Heart right ventricle (tissue), 16 donors: ENCODE measurements at regions not wholly inside any gene's neighbourhood (a gene's known extent, or its start where the extent isn't known, plus 50 kb on each side); places are given as distances from the start of the nearest gene placed in this dataset.
A peak's percentile ranks its signal among the peaks of the same experiment; 100 is the strongest.

Experiments used
- ATAC-seq, 8 donors: fragments of 200-7000 bp; cut with Tn5 transposase; one replicate each; pipeline ENCODE4 v1.9.1; 2020; ENCODE audit warnings: mild to moderate bottlenecking in 8 of 8, moderate library complexity in 8 of 8, moderate number of reproducible peaks in 1 of 8
- DNase-seq, 2 donors: peaks; one replicate each; pipeline ENCODE4 v3.0.0-alpha.2; 2020
- H3K27ac ChIP-seq, 10 donors: fragments of 200-600 bp; sonication (generic) in 2 of 10; one replicate each; pipeline versions ENCODE4 v1.5.0 to v1.8.0; 2020 to 2022; ENCODE audit warnings: mild to moderate bottlenecking in 3 of 10
- H3K27me3 ChIP-seq, 7 donors: fragments of 200-600 bp; one replicate each; pipeline ENCODE4 v1.8.0; 2021 to 2022; ENCODE audit warnings: mild to moderate bottlenecking in 2 of 7
- H3K36me3 ChIP-seq, 9 donors: fragments of 200-600 bp; sonication (generic) in 1 of 9; one replicate each; pipeline versions ENCODE4 v1.5.0 to v1.8.0; 2020 to 2022; ENCODE audit warnings: mild to moderate bottlenecking in 2 of 9
- H3K4me1 ChIP-seq, 9 donors: fragments of 200-600 bp; sonication (generic) in 1 of 9; one replicate each; pipeline versions ENCODE4 v1.5.0 to v1.8.0; 2020 to 2022; ENCODE audit warnings: mild to moderate bottlenecking in 4 of 9
- H3K4me3 ChIP-seq, 10 donors: fragments of 200-600 bp; sonication (generic) in 2 of 10; one replicate each; pipeline versions ENCODE4 v1.5.0 to v1.8.0; 2020 to 2022; ENCODE audit warnings: mild to moderate bottlenecking in 7 of 10, moderate library complexity in 2 of 10
- H3K9me3 ChIP-seq, 11 donors: fragments of 200-600 bp in 10 of 11; sonication (generic) in 2 of 11; one replicate each; pipeline versions ENCODE4 v1.5.0 to v1.8.0; 2013 to 2022; ENCODE audit warnings: mild to moderate bottlenecking in 2 of 11, control low read depth in 1 of 11, moderate library complexity in 1 of 11
- WGBS, 2 donors: extraction: QIAGEN DNeasy Blood & Tissue Kit; methylation state at CpG; one replicate each; pipeline ENCODE4 v1.1.7; 2013; ENCODE audit warnings: inconsistent platforms in 1 of 2; 5-methylcytosine and 5-hydroxymethylcytosine counted together
- intact Hi-C, 10 donors: fragments of 100-400 bp; cut with DNase I; formaldehyde crosslinking; loops; one replicate each; pipeline versions ENCODE4 v1.11.1 to v1.14.2; 2022
- TF ChIP-seq, protein P1 (sequence below), 9 donors: fragments of 200-600 bp; sonication (generic) in 2 of 9; IDR thresholded peaks; one replicate each; pipeline versions ENCODE4 v1.5.0 to v1.8.0; 2021 to 2022; ENCODE audit warnings: antibody characterized with exemption in 9 of 9, mild to moderate bottlenecking in 5 of 9, moderate library complexity in 1 of 9
- donor health status: Arrhythmogenic right ventricular cardiomyopathy.
- donor health status: ischemic (EF 13 %, LVEDD 7.1; RV severe dilation, severe dysfunction).
- donor health status: healthy with polysubstance abuse.
- donor health status: DM: no; HTN: yes; CAD: no.
- donor health status: DM: no; HTN: no; CAD: no.
- donor health status: ischemic (EF 25% LVEDD 6.9; RV normal size, moderate dysfunction).
- donor health status: ischemic (EF 25% LVEDD 5.7; RV mildly dilated, moderate dysfunction).
- donor health status: healthy.
- donor health status: DM: yes; HTN: yes; CAD: no.
- donor health status: Ischemic cardiomyopathy.
- donor health status: ischemic (EF 35%, LVEDD 5.7; RV mildly dilated, moderate dysfunction).
- donor health status: nonischemic (EF 11% LVEDD 7.7; RV severe dilation, severe dysfunction).
- donor health status: DM: yes; HTN: yes; CAD: no.
- donor health status: PGD.
- donor health status: ischemic (EF 29% LVEDD 5.4; RV normal size, mild dysfunction).
- donor health status: nonischemic (EF 23%, LVEDD 6.1; RV moderate dilation, normal function).

DNA sequence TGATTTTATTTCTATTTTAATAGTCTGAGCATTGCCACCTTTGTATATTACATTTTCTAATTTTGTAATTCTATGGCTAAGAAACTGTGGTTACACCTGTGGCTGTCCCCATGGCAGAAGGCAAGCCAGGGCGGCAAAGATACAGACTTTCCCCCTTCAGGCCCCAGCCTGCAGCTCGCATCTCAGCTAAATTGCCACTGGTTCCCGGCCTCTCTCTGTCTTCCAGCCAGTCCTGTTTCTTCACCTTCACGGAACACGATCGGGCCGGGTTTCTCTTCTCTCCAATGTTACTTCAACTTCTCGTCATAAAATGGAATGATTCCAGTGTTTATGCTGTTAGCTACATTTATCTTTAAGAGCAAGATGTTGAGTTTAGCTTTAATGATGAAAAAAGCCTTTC lies 124.5 kb upstream of the ZNF507 start:
- TF ChIP-seq, protein P1, sequence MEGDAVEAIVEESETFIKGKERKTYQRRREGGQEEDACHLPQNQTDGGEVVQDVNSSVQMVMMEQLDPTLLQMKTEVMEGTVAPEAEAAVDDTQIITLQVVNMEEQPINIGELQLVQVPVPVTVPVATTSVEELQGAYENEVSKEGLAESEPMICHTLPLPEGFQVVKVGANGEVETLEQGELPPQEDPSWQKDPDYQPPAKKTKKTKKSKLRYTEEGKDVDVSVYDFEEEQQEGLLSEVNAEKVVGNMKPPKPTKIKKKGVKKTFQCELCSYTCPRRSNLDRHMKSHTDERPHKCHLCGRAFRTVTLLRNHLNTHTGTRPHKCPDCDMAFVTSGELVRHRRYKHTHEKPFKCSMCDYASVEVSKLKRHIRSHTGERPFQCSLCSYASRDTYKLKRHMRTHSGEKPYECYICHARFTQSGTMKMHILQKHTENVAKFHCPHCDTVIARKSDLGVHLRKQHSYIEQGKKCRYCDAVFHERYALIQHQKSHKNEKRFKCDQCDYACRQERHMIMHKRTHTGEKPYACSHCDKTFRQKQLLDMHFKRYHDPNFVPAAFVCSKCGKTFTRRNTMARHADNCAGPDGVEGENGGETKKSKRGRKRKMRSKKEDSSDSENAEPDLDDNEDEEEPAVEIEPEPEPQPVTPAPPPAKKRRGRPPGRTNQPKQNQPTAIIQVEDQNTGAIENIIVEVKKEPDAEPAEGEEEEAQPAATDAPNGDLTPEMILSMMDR (IDR thresholded peaks at IDR 0.05), result no peak
- no peak overlapping the region for H3K4me3 ChIP-seq
- no peak overlapping the region for H3K27ac ChIP-seq
- H3K36me3 ChIP-seq, result no peaks in the 10 kb centered on the region
- peaks cover 0 to 11% (median 5%) of the 10 kb centered on the region in 9 donors for H3K4me1 ChIP-seq
- 85 to 89% methylated on average over 8 of the region's 8 CpGs for WGBS, 2 donors
- intact Hi-C loops, result loop anchor here in 9 of 10 donors (5.0 to 10.0 kb wide), 12 partner anchors 176 to 1554 kb away; no protein-coding TSS in a partner anchor
- no peak for DNase-seq
- peaks cover 0 to 46% (median 39%) of the 10 kb centered on the region in 7 donors for H3K27me3 ChIP-seq
- H3K9me3 ChIP-seq, result no peaks in the 10 kb centered on the region
- ATAC-seq, result no peak

DNA sequence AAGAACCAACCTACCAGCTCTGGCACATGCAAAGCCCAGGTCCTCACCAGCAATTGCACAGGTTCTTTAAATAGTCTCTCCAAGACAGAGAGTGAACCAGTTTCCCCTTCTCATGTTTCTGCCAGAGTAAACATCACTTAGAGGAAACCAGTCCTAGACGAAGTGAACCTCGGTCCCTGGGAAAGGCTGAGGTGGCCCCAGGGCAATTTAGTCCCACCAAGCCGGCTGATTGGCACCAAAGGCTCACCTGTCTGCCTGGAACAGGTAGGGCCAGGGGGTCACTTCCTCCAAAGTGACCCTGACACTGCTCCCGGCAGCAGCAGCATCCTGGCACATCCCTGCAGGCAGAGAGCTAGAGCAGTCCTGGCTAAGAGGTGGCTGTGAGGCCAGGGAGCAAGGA lies 122.9 kb upstream of the ZNF507 start:
- Histone ChIP-seq H3K27ac (no peak overlapping the region), H3K4me1 (peaks cover 0 to 11% (median 5%) of the 10 kb centered on the region in 9 donors), H3K4me3 (no peak overlapping the region), H3K27me3 (peaks cover 0 to 57% (median 48%) of the 10 kb centered on the region in 7 donors), H3K9me3 (no peaks in the 10 kb centered on the region), H3K36me3 (no peaks in the 10 kb centered on the region)
- 43 to 48% methylated on average over 4 of the region's 4 CpGs for WGBS, 2 donors
- DNase-seq (no peak), ATAC-seq (no peak)
- intact Hi-C loops, result loop anchor here in 9 of 10 donors (5.0 to 10.0 kb wide), 12 partner anchors 178 to 1555 kb away; no protein-coding TSS in a partner anchor
- TF ChIP-seq, protein P1 (IDR thresholded peaks at IDR 0.05), result no peak

DNA sequence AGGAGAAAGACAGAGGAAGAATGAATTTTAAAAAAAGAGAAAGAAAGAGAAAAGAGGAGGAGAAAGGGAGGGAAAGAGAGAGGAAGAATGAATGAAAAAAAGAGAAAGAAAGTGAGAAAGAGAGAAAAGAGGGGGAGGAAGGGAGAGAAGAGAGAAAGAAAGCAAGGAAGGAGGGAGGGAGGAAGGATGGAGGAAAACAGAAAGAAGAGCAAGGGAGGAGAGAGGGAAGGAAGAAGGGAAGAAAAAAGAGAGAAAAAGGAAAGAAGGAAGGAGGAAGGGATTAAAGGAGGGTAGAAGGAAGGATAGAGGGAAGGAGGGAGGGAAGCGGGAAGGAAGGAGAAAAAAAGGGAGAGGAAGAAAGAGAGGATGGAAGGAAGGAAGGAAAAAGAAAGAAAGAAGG lies 122.3 kb upstream of the ZNF507 start:
- no peak for ATAC-seq
- Histone ChIP-seq H3K27me3 (peaks cover 0 to 59% (median 52%) of the 10 kb centered on the region in 7 donors), H3K27ac (no peak overlapping the region), H3K36me3 (no peaks in the 10 kb centered on the region), H3K4me1 (peaks cover 0 to 11% (median 5%) of the 10 kb centered on the region in 9 donors), H3K9me3 (no peaks in the 10 kb centered on the region), H3K4me3 (no peak overlapping the region)
- intact Hi-C loops, result loop anchor here in 9 of 10 donors (5.0 to 10.0 kb wide), 12 partner anchors 178 to 1556 kb away; no protein-coding TSS in a partner anchor
- TF ChIP-seq, protein P1 (IDR thresholded peaks at IDR 0.05), result no peak
- DNase-seq, result no peak
- 62 to 75% methylated on average over 1 of the region's 1 CpG for WGBS, 2 donors

DNA sequence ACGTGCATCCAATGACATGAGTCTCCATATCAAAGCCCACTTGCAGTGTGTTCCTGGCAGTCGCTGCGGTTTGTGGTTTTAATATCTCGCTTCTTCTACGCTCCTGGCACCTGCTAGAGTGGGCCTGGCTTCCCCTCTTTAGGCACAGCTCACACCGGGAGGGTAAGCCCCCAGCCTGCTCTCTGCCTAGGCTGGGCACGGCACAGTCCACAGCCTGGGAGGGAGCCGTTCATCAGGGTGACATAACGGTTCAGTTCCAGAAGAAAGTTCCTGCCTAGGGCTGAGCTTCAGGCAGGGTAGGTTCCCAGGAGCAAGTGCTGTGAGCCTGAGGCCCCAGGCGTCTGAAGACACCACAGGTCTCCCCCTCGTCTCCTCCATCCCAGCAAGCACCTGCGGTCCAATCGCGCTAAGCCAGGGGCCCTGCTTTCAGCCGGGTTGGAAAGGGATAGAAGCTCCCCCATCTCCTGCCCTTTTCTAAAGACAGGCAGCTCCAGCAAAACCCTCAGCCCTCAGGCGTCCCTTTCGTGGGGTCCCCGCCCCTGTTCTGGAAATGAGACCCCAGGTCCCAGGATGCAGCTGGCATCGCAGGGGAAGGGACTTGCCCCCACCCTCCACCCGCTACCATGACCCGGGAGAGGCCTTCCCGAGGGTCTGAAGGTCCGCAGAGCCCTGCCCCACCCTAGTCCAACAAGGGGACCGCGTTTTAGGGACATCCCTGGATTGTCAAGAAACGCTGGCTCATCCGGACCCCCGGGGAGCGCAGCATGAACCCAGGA lies 121.6 kb upstream of the ZNF507 start:
- Histone ChIP-seq H3K9me3 (no peaks in the 10 kb centered on the region), H3K27ac (no peak overlapping the region), H3K36me3 (no peaks in the 10 kb centered on the region), H3K4me1 (peaks cover 0 to 11% (median 5%) of the 10 kb centered on the region in 9 donors), H3K4me3 (peak overlapping the region in 6 of 10 donors; percentile 21 to 48 (median 35)), H3K27me3 (peaks cover 0 to 64% (median 56%) of the 10 kb centered on the region in 7 donors)
- TF ChIP-seq, protein P1 (IDR thresholded peaks at IDR 0.05), result no peak
- 40 to 42% methylated on average over 29 of the region's 29 CpGs for WGBS, 2 donors
- intact Hi-C loops, result loop anchor here in 9 of 10 donors (2.0 to 10.0 kb wide), 13 partner anchors 179 to 1556 kb away; no protein-coding TSS in a partner anchor
- ATAC-seq, result peak in 2 of 8 donors; percentile 14 to 38
- DNase-seq, result no peak
